ENCODE measurements at regions not wholly inside any gene's neighbourhood (a gene's known extent, or its start where the extent isn't known, plus 50 kb on each side); places are given as distances from the start of the nearest gene placed in this dataset.
A peak's percentile ranks its signal among the peaks of the same experiment; 100 is the strongest.

DNA sequence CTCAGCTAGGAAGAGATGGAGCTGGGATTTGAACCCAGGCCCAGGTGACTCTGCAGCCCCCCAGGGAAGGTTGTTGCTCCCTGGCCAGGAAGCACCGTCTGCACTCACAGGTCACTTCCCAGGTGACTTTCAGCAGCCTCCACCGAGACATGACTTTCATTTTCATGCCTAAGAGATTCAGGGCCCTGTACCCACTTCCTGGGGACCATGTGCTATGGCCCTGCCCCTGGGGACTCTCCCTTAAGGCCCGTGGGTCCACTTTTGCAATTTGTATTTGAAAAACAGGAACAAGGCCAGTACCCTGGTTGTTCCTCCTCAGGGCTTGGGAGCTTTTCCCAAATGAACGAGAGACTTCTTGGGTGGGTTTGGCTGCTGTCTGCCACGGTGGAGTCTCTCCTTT, 191.0 kb downstream of the IRF8 start:
- DNase-seq (ENCODE audit: low read depth): no peak

DNA sequence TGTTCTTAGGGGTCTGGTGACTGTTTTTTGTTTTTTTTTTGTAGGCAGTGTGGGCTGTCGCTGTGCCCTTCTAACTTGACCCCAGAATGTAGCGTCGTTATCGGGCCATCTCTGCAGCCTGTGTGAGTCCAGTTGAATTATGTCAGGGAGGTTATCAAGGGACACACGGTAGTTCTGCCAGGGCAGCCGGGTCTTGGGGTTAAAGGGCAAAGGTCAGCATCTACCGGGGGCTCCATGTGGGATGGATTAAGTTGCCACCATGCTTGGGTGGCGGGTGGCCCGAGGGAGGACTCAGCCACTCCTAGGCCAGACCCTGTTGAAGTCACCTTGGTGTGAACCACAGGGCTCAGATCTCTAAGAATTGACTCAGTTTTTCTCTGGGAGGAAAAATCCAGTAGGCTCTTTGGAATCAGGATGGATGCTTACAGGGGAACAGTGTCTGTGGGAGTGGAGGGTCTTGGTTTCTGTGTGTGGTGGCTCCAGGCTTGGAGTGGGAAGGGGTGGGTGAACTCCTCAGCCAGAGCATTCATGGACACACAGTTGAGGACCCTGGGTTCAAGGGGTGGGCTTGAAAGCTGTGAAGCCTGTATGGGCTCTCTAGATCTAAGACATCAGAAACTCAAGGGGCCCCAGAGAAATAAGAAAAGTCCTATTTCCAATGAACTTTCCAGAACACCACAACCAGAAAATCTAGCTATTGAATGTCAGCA, 191.7 kb downstream of the IRF8 start:
- H3K4me3 ChIP-seq (ENCODE audit: low read depth, low read length): no peak overlapping the region
- no peak for DNase-seq (ENCODE audit: low read depth)
- TF ChIP-seq, protein P1, sequence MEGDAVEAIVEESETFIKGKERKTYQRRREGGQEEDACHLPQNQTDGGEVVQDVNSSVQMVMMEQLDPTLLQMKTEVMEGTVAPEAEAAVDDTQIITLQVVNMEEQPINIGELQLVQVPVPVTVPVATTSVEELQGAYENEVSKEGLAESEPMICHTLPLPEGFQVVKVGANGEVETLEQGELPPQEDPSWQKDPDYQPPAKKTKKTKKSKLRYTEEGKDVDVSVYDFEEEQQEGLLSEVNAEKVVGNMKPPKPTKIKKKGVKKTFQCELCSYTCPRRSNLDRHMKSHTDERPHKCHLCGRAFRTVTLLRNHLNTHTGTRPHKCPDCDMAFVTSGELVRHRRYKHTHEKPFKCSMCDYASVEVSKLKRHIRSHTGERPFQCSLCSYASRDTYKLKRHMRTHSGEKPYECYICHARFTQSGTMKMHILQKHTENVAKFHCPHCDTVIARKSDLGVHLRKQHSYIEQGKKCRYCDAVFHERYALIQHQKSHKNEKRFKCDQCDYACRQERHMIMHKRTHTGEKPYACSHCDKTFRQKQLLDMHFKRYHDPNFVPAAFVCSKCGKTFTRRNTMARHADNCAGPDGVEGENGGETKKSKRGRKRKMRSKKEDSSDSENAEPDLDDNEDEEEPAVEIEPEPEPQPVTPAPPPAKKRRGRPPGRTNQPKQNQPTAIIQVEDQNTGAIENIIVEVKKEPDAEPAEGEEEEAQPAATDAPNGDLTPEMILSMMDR (IDR thresholded peaks at IDR 0.05; ENCODE audit: insufficient read depth, low read length): no peak

More for the DNA sequence above, 191.0 kb downstream of the IRF8 start:
- H3K4me3 ChIP-seq (ENCODE audit: low read depth, low read length): no peak overlapping the region
- TF ChIP-seq, protein P1 (IDR thresholded peaks at IDR 0.05; ENCODE audit: insufficient read depth, low read length): no peak

DNA sequence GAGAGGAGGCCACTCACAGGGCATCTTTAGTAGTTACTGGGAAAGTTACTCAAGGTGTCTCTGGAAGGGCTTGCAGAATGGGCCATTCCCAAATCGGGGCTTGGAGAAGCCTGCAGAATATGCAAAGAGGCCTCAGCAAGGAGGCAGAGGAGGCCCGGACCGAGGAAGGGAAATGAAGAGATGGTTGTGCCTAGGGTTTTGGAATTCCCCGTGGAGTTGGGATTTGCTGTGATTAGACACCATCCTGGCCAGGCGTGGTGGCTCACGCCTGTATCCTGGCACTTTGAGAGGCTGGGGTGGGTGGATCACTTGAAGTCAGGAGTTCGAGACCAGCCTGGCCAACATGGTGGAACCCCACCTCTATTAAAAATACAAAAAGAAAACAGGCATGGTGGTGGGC, 193.0 kb downstream of the IRF8 start:
- no peak for DNase-seq (ENCODE audit: low read depth)
- H3K4me3 ChIP-seq (ENCODE audit: low read depth, low read length): no peak overlapping the region
- TF ChIP-seq, protein P1 (IDR thresholded peaks at IDR 0.05; ENCODE audit: insufficient read depth, low read length): no peak

- H3K4me3 ChIP-seq (ENCODE audit: low read depth, low read length): no peak overlapping the region
- TF ChIP-seq, protein P1 (IDR thresholded peaks at IDR 0.05; ENCODE audit: insufficient read depth, low read length): no peak
- no peak for DNase-seq (ENCODE audit: low read depth)
These were observed 193.9 kb downstream of the IRF8 start for GRCh38 chr16:86092586-86093480.

DNA sequence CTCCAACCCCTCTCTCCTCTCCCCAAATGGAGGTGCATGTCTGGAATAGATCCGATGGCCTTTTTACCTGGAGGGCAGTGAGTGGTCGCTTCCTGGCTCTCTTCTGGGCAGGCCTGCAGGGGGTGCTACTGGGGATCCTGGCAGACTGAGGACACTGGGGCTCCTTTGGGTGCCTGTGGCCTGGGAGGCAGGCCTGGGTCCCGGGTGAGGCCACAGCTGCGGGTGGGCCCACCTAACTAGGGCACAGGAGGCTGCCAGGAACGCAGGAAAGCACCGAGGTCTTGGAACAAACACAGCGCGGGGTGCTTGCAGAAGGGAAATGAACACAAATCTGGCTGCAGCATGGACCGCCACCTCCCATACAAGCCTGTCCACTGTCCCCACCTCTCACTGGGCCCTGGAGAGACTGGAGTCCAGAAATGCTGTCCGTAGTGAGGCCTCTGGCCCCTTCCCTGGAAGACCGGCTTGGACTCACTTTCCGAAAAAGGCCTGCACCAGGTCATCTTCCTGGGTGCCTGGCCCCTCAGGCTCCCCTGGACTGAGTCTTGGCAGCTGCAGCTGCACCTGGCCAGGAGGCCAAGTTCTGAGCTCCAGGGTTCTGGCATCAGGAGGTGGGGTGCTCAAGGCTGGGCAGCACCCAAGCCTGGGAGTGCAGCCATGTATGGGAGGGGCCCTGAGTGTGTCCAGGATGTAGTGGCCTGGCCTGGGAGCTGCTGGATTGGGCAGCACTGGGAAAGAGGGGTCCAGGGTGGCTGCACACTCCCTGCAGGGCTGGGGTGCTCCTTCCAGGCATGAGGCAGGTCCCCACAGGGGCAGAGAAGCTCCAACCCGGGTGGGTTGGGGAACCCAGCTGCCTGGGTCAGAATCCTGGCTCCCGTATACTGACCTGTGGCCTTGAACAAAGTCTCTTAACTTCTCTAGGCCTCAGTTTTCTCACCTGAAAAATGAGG, 195.1 kb downstream of the IRF8 start:
- TF ChIP-seq, protein P1 (IDR thresholded peaks at IDR 0.05; ENCODE audit: insufficient read depth, low read length): peak; percentile 2
- DNase-seq (ENCODE audit: low read depth): no peak

DNA sequence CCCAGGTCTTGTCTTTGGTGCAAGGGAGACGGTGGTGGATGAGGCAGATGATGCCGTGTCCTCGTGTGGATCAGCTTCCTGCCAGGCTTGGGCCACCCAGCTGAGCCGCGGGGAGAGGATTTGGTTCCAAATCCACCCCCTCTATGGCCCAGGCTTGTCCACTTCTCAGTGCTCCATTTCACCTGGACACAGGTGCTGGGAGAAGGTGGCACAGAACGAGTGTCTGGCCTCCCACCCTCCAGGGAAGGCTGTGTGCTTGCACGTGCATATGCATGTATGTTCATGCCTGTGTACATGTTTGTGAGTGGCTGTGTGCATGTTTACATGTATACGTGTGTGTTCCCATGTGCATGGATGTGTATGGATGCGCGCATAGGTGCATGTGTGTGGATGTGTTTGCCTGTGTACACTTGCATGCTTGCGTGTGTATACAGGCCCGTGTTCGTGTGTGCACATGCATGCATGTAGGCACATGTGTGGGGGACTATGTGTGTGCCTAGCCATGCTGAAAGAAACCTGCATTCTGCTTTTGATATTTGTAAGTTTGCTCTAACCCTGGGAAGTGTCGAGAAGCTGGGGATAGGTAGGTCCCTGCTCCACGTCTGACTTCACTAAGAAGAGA, 196.3 kb downstream of the IRF8 start:
- TF ChIP-seq, protein P1 (IDR thresholded peaks at IDR 0.05; ENCODE audit: insufficient read depth, low read length): no peak
- no peak for DNase-seq (ENCODE audit: low read depth)

More for the DNA sequence above, 195.1 kb downstream of the IRF8 start:
- no peak overlapping the region for H3K4me3 ChIP-seq (ENCODE audit: low read depth, low read length)

More for the DNA sequence above, 196.3 kb downstream of the IRF8 start:
- no peak overlapping the region for H3K4me3 ChIP-seq (ENCODE audit: low read depth, low read length)

Measured in fibroblast of the aortic adventitia (primary cell).